ENCODE measurements at regions not wholly inside any gene's neighbourhood (a gene's known extent, or its start where the extent isn't known, plus 50 kb on each side); places are given as distances from the start of the nearest gene placed in this dataset.

- TF ChIP-seq, protein P1, sequence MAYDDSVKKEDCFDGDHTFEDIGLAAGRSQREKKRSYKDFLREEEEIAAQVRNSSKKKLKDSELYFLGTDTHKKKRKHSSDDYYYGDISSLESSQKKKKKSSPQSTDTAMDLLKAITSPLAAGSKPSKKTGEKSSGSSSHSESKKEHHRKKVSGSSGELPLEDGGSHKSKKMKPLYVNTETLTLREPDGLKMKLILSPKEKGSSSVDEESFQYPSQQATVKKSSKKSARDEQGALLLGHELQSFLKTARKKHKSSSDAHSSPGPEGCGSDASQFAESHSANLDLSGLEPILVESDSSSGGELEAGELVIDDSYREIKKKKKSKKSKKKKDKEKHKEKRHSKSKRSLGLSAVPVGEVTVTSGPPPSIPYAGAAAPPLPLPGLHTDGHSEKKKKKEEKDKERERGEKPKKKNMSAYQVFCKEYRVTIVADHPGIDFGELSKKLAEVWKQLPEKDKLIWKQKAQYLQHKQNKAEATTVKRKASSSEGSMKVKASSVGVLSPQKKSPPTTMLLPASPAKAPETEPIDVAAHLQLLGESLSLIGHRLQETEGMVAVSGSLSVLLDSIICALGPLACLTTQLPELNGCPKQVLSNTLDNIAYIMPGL (CRISPR knock-in tag; IDR thresholded peaks at IDR 0.05; ENCODE audit: borderline replicate concordance), result no peak
- TF ChIP-seq HEYL (CRISPR knock-in tag; IDR thresholded peaks at IDR 0.05) (no peak), EHF (CRISPR knock-in tag; IDR thresholded peaks at IDR 0.05) (no peak), CBX8 (IDR thresholded peaks at IDR 0.05) (no peak)
Observed at GRCh38 chr14:29169408-29169807, 402.8 kb downstream of the FOXG1 start (continued).

DNA sequence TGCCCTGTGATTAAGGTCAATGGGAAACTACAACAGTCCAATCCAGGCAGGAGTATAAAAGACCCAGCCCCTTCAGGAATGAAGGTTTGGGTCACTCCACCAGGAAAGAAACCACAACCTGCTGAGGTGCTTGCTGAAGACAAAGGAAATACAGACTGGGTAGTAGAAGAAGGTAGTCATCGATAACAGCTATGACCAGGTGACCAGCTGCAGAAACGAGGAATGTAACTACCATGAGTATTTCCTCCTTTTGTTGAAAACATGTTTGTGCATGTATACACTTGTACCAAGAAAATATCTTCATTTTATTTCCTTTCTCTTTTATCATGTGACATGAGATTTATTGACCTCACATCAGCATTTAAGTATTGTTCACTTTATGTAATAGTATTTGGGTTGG, 409.1 kb downstream of the FOXG1 start:
- Histone ChIP-seq H3K27ac (no peak overlapping the region), H3K4me3 (no peak overlapping the region), H3K4me2 (no peak overlapping the region), H3K4me1 (no peaks in the 10 kb centered on the region), H3K9me3 (no peaks in the 10 kb centered on the region)
- CTCF ChIA-PET, result no interaction called here
- no peak for FAIRE-seq
- POLR2A ChIA-PET, result no interaction called here
- no peak for DNase-seq (ENCODE audit: low read depth in 1 of 2, low spot score in 1 of 2)
- TF ChIP-seq, protein P2, sequence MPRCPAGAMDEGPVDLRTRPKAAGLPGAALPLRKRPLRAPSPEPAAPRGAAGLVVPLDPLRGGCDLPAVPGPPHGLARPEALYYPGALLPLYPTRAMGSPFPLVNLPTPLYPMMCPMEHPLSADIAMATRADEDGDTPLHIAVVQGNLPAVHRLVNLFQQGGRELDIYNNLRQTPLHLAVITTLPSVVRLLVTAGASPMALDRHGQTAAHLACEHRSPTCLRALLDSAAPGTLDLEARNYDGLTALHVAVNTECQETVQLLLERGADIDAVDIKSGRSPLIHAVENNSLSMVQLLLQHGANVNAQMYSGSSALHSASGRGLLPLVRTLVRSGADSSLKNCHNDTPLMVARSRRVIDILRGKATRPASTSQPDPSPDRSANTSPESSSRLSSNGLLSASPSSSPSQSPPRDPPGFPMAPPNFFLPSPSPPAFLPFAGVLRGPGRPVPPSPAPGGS (IDR thresholded peaks at IDR 0.05), result no peak
- TF ChIP-seq JUNB (IDR thresholded peaks at IDR 0.05) (no peak), E2F6 (IDR thresholded peaks at IDR 0.05; ENCODE audit: borderline replicate concordance, low read depth) (no peak), TP53 (CRISPR knock-in tag; IDR thresholded peaks at IDR 0.05) (no peak), POLR2AphosphoS2 (conservative IDR thresholded peaks at IDR 0.05; ENCODE audit: low read length) (no peak), ATOH8 (CRISPR knock-in tag; IDR thresholded peaks at IDR 0.05; ENCODE audit: low read depth) (no peak), CBX2 (IDR thresholded peaks at IDR 0.05; ENCODE audit: borderline replicate concordance, low read depth) (no peak), ZFP36 (IDR thresholded peaks at IDR 0.05; ENCODE audit: borderline replicate concordance, partially characterized antibody) (no peak), MAFK (IDR thresholded peaks at IDR 0.05; ENCODE audit: partially characterized antibody) (no peak), NR3C1 (IDR thresholded peaks at IDR 0.05) (no peak), EP300 (IDR thresholded peaks at IDR 0.05) (no peak), ZC3H11A (IDR thresholded peaks at IDR 0.05) (no peak), KDM5A (IDR thresholded peaks at IDR 0.05) (no peak)
- 8% methylated on average over 2 of the region's 2 CpGs for WGBS (ENCODE audit: missing lambda C conversion rate)
- ATAC-seq, result no peak

DNA sequence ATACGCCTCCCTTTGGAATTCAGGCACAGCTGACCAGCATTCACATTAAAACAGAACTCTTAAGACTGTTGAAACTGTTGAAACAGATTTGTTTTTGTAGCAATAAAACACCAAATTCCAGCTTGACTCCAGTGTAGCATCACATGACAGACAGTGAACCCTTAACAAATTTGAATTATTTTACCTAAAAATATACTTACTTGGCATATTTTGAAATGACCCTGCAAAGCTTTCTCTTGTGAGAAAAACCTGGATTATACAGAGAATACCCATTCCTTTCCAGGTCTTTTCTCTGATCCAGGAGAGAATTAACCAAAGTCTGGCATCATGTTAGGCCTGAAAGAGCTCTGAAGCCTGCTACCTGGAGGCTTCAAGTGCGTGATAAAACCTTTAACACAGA, 410.3 kb downstream of the FOXG1 start:
- no peak for TF ChIP-seq MAFK (IDR thresholded peaks at IDR 0.05; ENCODE audit: partially characterized antibody)
- TF ChIP-seq, protein P3, sequence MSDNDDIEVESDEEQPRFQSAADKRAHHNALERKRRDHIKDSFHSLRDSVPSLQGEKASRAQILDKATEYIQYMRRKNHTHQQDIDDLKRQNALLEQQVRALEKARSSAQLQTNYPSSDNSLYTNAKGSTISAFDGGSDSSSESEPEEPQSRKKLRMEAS (IDR thresholded peaks at IDR 0.05), result no peak
- TF ChIP-seq POLR2AphosphoS2 (conservative IDR thresholded peaks at IDR 0.05; ENCODE audit: low read length), result no peak
- no peak for TF ChIP-seq FOXS1 (CRISPR knock-in tag; IDR thresholded peaks at IDR 0.05)
- TF ChIP-seq TFCP2L1 (CRISPR knock-in tag; IDR thresholded peaks at IDR 0.05), result no peak
- TF ChIP-seq MYC (IDR thresholded peaks at IDR 0.05; ENCODE audit: borderline replicate concordance, low read length), result no peak
- no peak for TF ChIP-seq PHF8 (IDR thresholded peaks at IDR 0.05; ENCODE audit: borderline replicate concordance, low read depth)
- TF ChIP-seq HOXA7 (CRISPR knock-in tag; IDR thresholded peaks at IDR 0.05), result no peak
- no peak for TF ChIP-seq HOXB13 (CRISPR knock-in tag; IDR thresholded peaks at IDR 0.05; ENCODE audit: low read depth)
- no peak for TF ChIP-seq ZNF302 (CRISPR knock-in tag; IDR thresholded peaks at IDR 0.05)
- no peak for TF ChIP-seq HES2 (IDR thresholded peaks at IDR 0.05)
- no peak for TF ChIP-seq CHD4 (IDR thresholded peaks at IDR 0.05; ENCODE audit: borderline replicate concordance)
- TF ChIP-seq HDAC2 (IDR thresholded peaks at IDR 0.05), result no peak
- TF ChIP-seq HEYL (CRISPR knock-in tag; IDR thresholded peaks at IDR 0.05), result no peak
- TF ChIP-seq KDM1A (IDR thresholded peaks at IDR 0.05; ENCODE audit: low read depth), result no peak
- CTCF ChIA-PET, result no interaction called here

More for the DNA sequence above, 410.3 kb downstream of the FOXG1 start:
- FAIRE-seq (no peak), DNase-seq (ENCODE audit: low read depth in 1 of 2, low spot score in 1 of 2) (no peak), ATAC-seq (no peak)
- H3K4me3 ChIP-seq, result no peak overlapping the region
- POLR2A ChIA-PET, result no interaction called here
- no peak overlapping the region for H3K4me2 ChIP-seq
- H3K27ac ChIP-seq, result no peak overlapping the region
- WGBS (ENCODE audit: missing lambda C conversion rate), result 27% methylated on average over 2 of the region's 2 CpGs
- H3K9me3 ChIP-seq, result no peaks in the 10 kb centered on the region
- H3K4me1 ChIP-seq, result no peaks in the 10 kb centered on the region

Measured in A549 (cell line).